ENCODE measurements at regions not wholly inside any gene's neighbourhood (a gene's known extent, or its start where the extent isn't known, plus 50 kb on each side); places are given as distances from the start of the nearest gene placed in this dataset.
A peak's percentile ranks its signal among the peaks of the same experiment; 100 is the strongest.

DNA sequence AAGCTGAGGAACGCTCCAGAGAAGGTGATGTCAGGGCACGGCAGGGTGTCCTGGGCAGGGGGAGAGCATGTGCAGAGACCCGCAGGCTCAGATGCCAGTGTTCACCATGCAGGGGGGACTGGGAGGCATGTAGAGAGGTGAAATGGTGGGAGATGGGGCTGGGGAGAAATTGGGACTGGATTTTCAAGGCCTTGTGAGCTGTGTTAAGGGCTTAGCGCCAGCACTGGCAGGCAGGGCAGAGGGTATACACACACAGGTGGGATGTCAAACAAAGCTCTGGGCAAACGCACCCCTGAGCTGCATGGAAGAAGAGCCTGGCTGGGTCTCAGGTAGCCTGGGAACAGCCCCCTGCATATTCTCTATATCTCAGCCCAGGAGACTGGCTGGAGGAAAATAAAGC, 282.7 kb downstream of the SHQ1 start:
- Mint-ChIP-seq H3K4me1 (ENCODE audit: low read depth) (no peaks in the 10 kb centered on the region), H3K27me3 (no peaks in the 10 kb centered on the region), H3K9me3 (no peaks in the 10 kb centered on the region), H3K4me3 (no peak overlapping the region), H3K27ac (no peak overlapping the region), H3K36me3 (ENCODE audit: low read depth) (no peaks in the 10 kb centered on the region)
- no peak for DNase-seq

DNA sequence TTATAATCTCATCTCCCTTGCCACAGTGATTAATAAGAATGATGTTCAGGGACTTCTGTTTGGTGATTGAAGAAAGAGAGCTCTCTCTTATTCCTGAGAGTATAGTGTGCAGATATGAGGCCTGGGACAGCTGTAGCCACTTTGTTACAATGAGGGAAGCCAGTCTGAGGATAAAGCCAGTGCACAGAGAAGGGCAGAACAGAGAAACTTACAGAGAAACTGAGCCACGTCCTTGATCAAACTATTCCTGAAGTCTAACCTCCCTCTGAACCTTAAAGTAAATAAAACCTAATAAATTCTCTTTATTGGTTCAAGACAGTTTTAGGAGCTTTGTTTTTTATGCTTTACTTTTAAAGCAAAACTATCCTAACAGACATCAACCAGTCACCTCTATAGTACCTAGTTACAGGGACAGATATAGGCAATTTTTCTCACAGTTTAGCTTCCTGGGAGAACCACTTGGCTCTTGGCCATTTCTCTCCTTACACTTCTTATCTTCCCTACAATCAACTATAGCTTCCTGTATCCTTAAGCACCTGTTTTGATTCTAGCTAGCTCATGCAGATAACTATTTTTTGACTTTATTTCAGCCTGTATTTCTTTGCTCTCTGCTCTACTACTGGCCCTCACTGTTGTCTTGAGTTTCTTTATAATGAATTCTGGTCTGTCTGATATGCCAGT, 284.4 kb downstream of the SHQ1 start:
- Mint-ChIP-seq H3K9me3 (no peaks in the 10 kb centered on the region), H3K4me1 (ENCODE audit: low read depth) (no peaks in the 10 kb centered on the region), H3K4me3 (no peak overlapping the region), H3K27me3 (no peaks in the 10 kb centered on the region), H3K36me3 (ENCODE audit: low read depth) (no peaks in the 10 kb centered on the region), H3K27ac (no peak overlapping the region)
- no peak for DNase-seq

DNA sequence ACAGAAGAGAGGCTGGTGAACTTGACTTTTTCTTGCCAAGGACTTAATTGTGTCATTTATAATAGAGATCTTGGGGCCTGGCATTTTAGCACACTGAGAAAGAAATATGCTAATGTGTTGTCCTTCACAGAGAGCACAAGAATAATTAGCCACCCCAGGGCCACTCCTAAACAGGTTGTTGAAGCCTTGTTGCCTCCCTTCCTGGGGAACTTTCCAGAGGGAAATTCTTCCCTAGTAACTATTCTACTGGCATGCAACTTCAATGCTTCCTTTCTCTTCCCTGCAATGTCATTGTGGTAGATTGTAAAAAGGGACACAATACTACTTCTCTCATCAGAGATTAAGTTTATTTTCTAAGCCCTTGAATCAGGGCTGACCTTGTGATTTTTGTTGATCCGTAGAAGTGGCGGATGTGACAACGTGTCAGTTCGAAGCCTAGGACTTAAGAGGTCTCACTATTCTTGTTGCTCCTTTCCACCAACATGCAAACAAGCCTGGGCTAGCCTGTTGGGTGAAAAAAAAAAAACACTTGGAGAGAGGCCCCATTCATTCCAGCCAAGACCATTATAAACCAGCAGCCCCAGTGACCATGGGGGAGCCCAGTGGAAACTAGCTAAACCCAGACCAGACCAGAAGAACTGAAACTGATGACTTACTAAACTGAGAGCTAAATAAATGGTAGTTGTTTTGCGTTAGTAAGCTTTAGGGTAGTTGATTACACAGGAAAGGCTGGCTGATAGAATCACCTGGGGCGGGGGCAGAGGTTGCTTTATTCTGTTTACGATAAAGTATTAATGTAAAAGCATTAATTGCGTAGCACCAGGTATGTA, 287.2 kb downstream of the SHQ1 start:
- Mint-ChIP-seq H3K9me3 (peaks cover 11% of the 10 kb centered on the region), H3K4me1 (ENCODE audit: low read depth) (no peaks in the 10 kb centered on the region), H3K36me3 (ENCODE audit: low read depth) (no peaks in the 10 kb centered on the region), H3K27ac (no peak overlapping the region), H3K27me3 (no peaks in the 10 kb centered on the region), H3K4me3 (no peak overlapping the region)
- DNase-seq, result no peak

DNA sequence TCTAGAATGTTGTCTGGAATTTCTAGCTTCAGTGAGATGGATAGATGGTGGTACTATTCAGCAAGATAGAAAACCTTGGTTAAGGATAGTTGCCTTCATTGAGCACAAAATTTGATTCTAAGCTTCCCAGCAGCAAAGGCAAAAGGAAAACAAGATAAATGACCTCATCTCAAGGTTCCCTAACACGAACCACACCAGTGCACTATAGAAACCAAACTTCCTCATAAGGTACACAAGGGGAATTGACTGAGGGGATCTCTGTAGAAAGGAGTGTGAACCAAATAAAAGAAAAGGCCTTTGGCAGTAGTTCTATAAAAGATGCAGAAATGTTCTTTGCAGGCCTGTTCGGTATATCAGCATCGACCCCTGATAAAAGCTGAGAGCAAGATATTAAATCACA, 288.9 kb downstream of the SHQ1 start:
- Mint-ChIP-seq H3K36me3 (ENCODE audit: low read depth) (no peaks in the 10 kb centered on the region), H3K27me3 (no peaks in the 10 kb centered on the region), H3K27ac (no peak overlapping the region), H3K9me3 (peaks cover 11% of the 10 kb centered on the region), H3K4me1 (ENCODE audit: low read depth) (no peaks in the 10 kb centered on the region), H3K4me3 (no peak overlapping the region)
- no peak for DNase-seq

DNA sequence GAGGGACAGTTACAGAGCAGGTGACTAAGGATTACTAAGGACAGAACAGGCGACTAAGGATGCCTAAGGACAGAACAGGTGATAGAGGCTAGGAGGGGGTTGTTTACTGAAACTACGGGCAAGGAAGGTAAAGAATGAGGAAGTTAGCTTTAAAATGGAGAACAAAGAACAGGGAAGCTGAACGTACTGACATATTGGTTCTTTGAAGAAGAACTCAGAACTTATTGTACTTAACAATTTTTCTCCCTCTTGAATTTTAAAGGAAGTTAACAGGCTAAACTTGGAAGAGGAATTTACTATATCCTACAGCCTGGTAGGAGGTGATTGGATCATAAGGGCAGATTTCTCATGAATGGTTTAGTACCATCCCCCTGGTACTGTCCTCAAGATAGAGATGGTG, 290.2 kb downstream of the SHQ1 start:
- Mint-ChIP-seq H3K9me3 (peaks cover 11% of the 10 kb centered on the region), H3K27me3 (no peaks in the 10 kb centered on the region), H3K4me3 (no peak overlapping the region), H3K27ac (no peak overlapping the region), H3K36me3 (ENCODE audit: low read depth) (no peaks in the 10 kb centered on the region), H3K4me1 (ENCODE audit: low read depth) (no peaks in the 10 kb centered on the region)
- DNase-seq, result no peak

DNA sequence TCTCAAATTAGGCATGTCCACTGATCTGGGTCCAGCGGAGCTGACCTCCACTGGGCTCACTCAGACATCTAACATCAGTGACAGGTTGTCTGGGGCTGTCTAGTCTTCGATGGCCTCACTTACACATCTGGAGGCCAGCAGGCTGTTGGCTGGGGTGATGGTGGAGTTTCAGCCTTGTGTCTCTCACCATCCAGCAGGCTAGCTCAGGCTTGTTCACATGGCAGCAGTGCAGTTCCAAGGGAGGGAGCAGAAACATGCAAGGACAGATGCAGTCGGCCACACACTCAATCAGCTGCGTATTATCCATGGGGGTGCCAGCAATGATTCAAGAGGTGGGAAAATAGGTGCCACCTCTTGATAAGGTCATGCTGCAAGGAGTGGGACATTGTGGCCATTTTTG, 292.5 kb downstream of the SHQ1 start:
- peaks cover 11% of the 10 kb centered on the region for H3K9me3 Mint-ChIP-seq
- no peak overlapping the region for H3K4me3 Mint-ChIP-seq
- peaks cover under 1% of the 10 kb centered on the region for H3K4me1 Mint-ChIP-seq (ENCODE audit: low read depth)
- no peaks in the 10 kb centered on the region for H3K36me3 Mint-ChIP-seq (ENCODE audit: low read depth)
- DNase-seq, result no peak
- no peak overlapping the region for H3K27ac Mint-ChIP-seq
- no peaks in the 10 kb centered on the region for H3K27me3 Mint-ChIP-seq

DNA sequence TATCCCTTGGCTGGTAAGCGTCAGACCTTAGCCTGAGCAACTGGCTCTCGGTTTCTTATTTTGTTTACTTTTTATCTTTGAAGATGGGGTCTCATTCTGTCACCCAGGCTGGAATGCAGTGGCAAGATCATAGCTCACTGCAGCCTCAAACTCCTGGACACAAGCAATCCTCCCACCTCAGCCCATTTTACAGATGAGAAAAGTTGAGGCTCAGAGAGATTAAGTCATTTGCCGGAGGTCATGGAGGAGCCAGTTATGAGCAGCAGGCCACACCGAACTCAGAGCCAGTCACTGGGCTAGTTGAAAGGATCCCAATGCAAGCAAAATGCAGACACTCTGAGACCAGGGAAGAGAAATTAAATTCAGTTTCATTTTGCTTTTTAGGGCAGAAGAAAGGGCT, 293.6 kb downstream of the SHQ1 start:
- Mint-ChIP-seq H3K4me1 (ENCODE audit: low read depth) (peaks cover 10% of the 10 kb centered on the region), H3K36me3 (ENCODE audit: low read depth) (no peaks in the 10 kb centered on the region), H3K27ac (no peak overlapping the region), H3K9me3 (peaks cover 11% of the 10 kb centered on the region), H3K4me3 (no peak overlapping the region), H3K27me3 (no peaks in the 10 kb centered on the region)
- DNase-seq, result no peak

DNA sequence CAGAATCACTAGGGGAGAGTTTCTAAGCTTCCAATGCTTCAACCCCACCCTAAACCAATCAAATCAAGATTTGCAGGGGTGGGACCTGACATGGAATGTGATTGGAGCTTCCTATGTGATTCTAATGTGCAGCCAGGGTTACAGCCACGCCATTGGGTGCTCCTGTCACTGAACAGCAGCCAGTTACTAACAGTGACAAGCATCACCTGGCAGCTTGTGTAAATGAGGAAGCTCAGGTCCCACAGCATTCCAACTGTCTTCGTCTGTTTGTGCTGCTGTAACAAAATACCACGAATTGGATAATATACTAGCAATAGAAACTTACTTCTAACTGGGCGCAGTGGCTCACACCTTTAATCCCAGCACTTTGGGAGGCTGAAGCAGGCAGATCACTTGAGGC, 294.9 kb downstream of the SHQ1 start:
- H3K27me3 Mint-ChIP-seq, result no peaks in the 10 kb centered on the region

DNA sequence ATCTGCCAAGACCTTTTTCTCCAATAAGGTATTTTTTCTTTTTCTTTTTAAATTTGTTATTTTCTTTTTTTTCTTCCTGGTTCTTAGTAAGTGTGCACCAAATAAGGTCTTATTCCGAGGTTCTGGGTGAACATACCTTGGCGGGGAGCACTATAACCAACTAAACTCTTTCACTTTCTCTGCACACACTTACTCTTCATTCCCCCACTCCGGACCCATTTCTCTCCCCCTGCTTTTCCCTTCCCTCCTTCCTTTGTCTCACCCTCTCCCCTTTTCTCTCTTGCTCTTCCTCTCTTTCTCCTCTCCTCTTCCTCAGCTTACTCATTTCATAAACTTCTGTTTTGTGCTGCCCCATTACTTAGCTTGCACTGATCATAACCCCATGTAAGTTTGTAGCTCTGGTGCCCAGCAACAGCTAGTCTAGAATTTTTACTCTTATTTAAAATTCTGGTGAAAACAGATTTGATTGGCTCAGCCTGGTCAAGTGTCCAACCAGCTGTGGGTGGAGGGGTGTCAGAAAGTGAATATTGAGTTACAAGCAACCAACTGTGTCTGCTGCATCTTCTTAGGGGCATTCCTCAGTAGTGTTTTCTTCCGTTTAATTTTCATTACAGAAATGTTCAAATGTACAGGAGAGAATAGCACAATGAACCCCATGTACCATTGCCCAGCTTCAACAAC, 297.5 kb downstream of the SHQ1 start:
- peaks cover 16% of the 10 kb centered on the region for H3K4me1 Mint-ChIP-seq (ENCODE audit: low read depth)
- peak overlapping the region; percentile 90 for H3K27ac Mint-ChIP-seq
- no peak for DNase-seq
- no peaks in the 10 kb centered on the region for H3K27me3 Mint-ChIP-seq
- H3K36me3 Mint-ChIP-seq (ENCODE audit: low read depth), result no peaks in the 10 kb centered on the region
- H3K4me3 Mint-ChIP-seq, result peak overlapping the region; percentile 56
- H3K9me3 Mint-ChIP-seq, result no peaks in the 10 kb centered on the region

More for the DNA sequence above, 294.9 kb downstream of the SHQ1 start:
- no peak for DNase-seq
- Mint-ChIP-seq H3K4me1 (ENCODE audit: low read depth) (peaks cover 16% of the 10 kb centered on the region), H3K36me3 (ENCODE audit: low read depth) (no peaks in the 10 kb centered on the region), H3K27ac (no peak overlapping the region), H3K4me3 (no peak overlapping the region), H3K9me3 (peaks cover 11% of the 10 kb centered on the region)

DNA sequence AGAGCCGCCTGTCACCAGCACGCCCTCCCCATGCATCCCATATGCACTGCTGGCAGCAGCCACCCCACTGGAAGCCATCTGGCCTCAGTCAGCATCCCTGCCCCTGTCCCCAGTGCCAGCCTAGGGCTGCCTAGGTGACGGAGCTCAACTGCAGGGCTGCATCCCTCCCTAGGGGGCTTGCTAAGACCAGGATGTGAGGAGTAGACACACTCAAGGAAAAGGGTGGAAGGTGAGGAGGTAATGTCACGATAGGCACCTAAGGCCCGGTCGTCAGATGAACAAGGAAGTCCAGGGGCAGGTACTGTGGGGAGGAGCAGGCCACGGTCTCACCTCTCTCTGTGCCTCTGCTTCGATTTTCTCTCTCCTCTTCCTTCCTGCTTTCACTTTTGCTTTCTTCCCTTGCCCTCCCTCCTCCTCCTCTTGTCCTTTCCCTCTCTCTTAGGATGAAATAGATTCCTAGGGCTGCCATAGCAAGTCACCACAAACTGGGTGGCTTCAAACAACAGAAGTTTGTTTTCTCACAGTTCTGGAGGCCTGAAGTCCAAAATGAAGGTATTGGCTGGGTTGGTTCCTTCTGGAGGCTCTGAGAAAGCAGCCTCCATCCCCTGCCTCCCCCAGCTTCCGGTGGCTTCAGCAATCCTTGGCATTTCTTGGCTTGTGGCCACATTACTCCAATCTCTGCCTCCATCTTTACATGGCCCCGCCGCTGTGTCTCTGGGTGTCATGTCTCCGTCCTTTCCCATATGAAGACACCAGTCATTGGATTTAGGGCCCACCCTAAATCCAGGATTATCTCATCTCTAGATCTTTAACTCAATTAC, 298.3 kb downstream of the SHQ1 start:
- H3K27ac Mint-ChIP-seq, result peak overlapping the region; percentile 90
- H3K27me3 Mint-ChIP-seq, result no peaks in the 10 kb centered on the region
- no peaks in the 10 kb centered on the region for H3K36me3 Mint-ChIP-seq (ENCODE audit: low read depth)
- H3K9me3 Mint-ChIP-seq, result no peaks in the 10 kb centered on the region
- peaks cover 16% of the 10 kb centered on the region for H3K4me1 Mint-ChIP-seq (ENCODE audit: low read depth)
- peak overlapping the region; percentile 56 for H3K4me3 Mint-ChIP-seq
- peak; percentile 46 for DNase-seq

DNA sequence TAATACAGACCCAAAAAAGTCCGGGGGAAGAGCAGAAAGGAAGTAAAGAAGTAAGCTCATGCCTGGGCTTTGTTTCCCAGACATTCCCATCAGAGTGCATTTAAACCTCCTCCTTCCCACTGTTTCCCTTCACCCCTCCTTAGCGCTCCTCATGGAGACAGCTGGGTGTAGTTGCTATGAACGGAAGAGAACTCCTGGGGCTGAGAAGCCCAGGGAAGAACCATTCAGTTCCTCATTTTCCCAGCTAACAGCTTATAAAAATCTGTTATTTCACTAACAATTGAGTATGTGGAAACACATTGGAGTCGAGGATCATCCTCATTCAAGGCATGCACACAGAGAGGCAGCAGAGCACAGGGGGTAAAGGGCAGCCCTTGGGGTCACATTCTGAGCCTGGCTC, 299.3 kb downstream of the SHQ1 start:
- DNase-seq, result no peak
- peaks cover 16% of the 10 kb centered on the region for H3K4me1 Mint-ChIP-seq (ENCODE audit: low read depth)
- no peaks in the 10 kb centered on the region for H3K27me3 Mint-ChIP-seq
- no peak overlapping the region for H3K4me3 Mint-ChIP-seq
- H3K27ac Mint-ChIP-seq, result peak overlapping the region; percentile 22
- H3K36me3 Mint-ChIP-seq (ENCODE audit: low read depth), result no peaks in the 10 kb centered on the region
- no peaks in the 10 kb centered on the region for H3K9me3 Mint-ChIP-seq

DNA sequence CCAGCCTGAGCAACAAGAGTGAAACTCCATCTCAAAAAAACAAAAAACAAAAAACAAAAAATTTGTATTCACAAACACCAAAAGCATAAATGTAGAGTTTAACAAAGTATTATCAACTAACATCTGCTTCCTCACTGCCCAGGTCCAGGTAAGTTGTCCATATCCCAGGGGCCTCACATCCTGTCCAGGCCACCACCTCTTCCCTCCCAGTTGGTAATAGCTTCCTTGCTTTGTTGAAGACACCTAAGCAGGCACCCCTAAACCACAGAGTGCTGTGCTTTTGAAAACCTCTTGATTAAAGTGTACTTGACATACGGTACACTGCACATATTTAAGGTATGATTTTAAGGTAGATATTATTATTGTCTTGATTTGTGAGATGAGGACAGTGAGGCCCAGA, 299.8 kb downstream of the SHQ1 start:
- Mint-ChIP-seq H3K27ac (no peak overlapping the region), H3K27me3 (no peaks in the 10 kb centered on the region), H3K4me3 (no peak overlapping the region), H3K9me3 (no peaks in the 10 kb centered on the region), H3K4me1 (ENCODE audit: low read depth) (peaks cover 16% of the 10 kb centered on the region), H3K36me3 (ENCODE audit: low read depth) (no peaks in the 10 kb centered on the region)
- DNase-seq, result no peak

DNA sequence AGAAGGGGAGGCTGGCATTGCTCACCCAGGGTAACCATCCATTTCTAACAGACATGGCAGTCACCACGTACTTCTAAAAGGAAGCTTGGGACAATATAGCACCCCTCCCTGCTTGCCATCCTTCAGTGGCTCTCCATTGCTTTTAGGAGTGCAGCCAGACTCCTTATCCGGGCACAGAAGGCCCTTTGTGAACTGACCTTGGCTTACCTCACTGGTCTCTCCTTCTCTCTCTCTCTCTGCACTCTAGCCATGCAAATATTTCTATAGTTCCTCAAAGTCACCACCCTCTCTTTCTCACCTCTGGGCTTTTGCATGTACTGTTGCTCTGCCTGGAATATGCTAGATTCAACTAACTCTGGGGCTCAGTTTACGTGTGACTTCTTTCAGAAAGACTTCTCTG, 301.1 kb downstream of the SHQ1 start:
- H3K9me3 Mint-ChIP-seq, result no peaks in the 10 kb centered on the region
- no peaks in the 10 kb centered on the region for H3K27me3 Mint-ChIP-seq
- H3K4me1 Mint-ChIP-seq (ENCODE audit: low read depth), result peaks cover 22% of the 10 kb centered on the region
- no peak overlapping the region for H3K4me3 Mint-ChIP-seq
- H3K36me3 Mint-ChIP-seq (ENCODE audit: low read depth), result no peaks in the 10 kb centered on the region
- no peak overlapping the region for H3K27ac Mint-ChIP-seq
- DNase-seq, result no peak

DNA sequence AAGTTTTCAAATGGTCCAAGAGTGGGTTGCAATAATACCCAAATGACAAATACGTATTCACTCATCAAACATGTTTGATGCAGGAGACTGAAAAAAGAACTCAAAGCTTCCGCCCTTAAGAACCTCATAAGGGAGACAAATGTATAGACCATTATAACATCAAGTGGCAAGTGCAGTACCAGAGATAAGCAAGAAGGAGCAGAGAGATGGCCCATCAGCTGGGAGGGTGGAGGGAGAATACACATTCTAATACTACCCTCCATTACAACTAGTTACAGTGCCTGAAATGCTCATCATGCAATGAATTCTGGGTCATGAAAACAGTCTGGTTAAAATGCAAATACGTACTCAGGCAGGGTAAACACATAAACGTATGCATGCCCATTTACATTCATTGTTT, 304.0 kb downstream of the SHQ1 start:
- DNase-seq, result no peak
- H3K4me1 Mint-ChIP-seq (ENCODE audit: low read depth), result peaks cover 10% of the 10 kb centered on the region
- no peaks in the 10 kb centered on the region for H3K36me3 Mint-ChIP-seq (ENCODE audit: low read depth)

More for the DNA sequence above, 304.0 kb downstream of the SHQ1 start:
- H3K9me3 Mint-ChIP-seq, result peaks cover 3% of the 10 kb centered on the region
- H3K27ac Mint-ChIP-seq, result no peak overlapping the region
- no peak overlapping the region for H3K4me3 Mint-ChIP-seq
- no peaks in the 10 kb centered on the region for H3K27me3 Mint-ChIP-seq
